Neural cell (in vitro differentiated cells): ENCODE measurements at regions not wholly inside any gene's neighbourhood (a gene's known extent, or its start where the extent isn't known, plus 50 kb on each side); places are given as distances from the start of the nearest gene placed in this dataset.
A peak's percentile ranks its signal among the peaks of the same experiment; 100 is the strongest.

Experiments used
- H2AFZ ChIP-seq: fragments of 200-600, 300-800 bp; sonication (generic), shearing (Covaris generic); 2 replicates; pipeline ENCODE4 v1.6.0; 2014; ENCODE audit warnings: low read depth, mild to moderate bottlenecking, antibody characterized with exemption, low read length, moderate library complexity
- H3F3A ChIP-seq: fragments of 200-600 bp; shearing (Covaris generic); 2 replicates; pipeline ENCODE4 v1.6.1; 2016; ENCODE audit warnings: mild to moderate bottlenecking, moderate library complexity, mixed read lengths, antibody characterized with exemption, low read length; ENCODE audit not compliant: insufficient read depth, poor library complexity, severe bottlenecking
- H3K27ac ChIP-seq: fragments of 200-600, 300-800 bp; sonication (generic), shearing (Covaris generic); 2 replicates; pipeline ENCODE4 v1.5.1; 2014; ENCODE audit warnings: mild to moderate bottlenecking, low read length, moderate library complexity
- H3K27me3 ChIP-seq: fragments of 300-800, 200-600 bp; sonication (generic), shearing (Covaris generic); 2 replicates; pipeline ENCODE4 v1.6.0; 2014; ENCODE audit warnings: mild to moderate bottlenecking, low read depth, low read length, moderate library complexity; ENCODE audit not compliant: insufficient read depth
- H3K36me3 ChIP-seq: fragments of 300-800, 200-600 bp; sonication (generic), shearing (Covaris generic); 2 replicates; pipeline ENCODE4 v1.5.1; 2014; ENCODE audit warnings: mild to moderate bottlenecking, antibody characterized with exemption, low read length, moderate library complexity; ENCODE audit not compliant: insufficient read depth
- H3K4me2 ChIP-seq: fragments of 300-800, 200-600 bp; sonication (generic), shearing (Covaris generic); 2 replicates; pipeline ENCODE4 v1.6.0; 2014; ENCODE audit warnings: mild to moderate bottlenecking, low read length
- H3K4me3 ChIP-seq: fragments of 300-800, 200-600 bp; sonication (generic), shearing (Covaris generic); 2 replicates; pipeline ENCODE4 v1.5.1; 2014; ENCODE audit warnings: mild to moderate bottlenecking, low read length, moderate library complexity
- H3K79me2 ChIP-seq: fragments of 200-600 bp; shearing (Covaris generic); replicated peaks from 2 replicates; pipeline ENCODE4 v1.6.0; 2014; ENCODE audit warnings: mild to moderate bottlenecking, low read length, moderate library complexity; ENCODE audit not compliant: insufficient read depth
- H3K9ac ChIP-seq: fragments of 300-800, 200-600 bp; sonication (generic), shearing (Covaris generic); 2 replicates; pipeline ENCODE4 v1.6.1; 2016; ENCODE audit warnings: mild to moderate bottlenecking, low read length, mixed read lengths
- H3K9me2 ChIP-seq: fragments of 200-600 bp; shearing (Covaris generic); 2 replicates; pipeline ENCODE4 v1.6.1; 2016; ENCODE audit warnings: mild to moderate bottlenecking, low read length, mixed read lengths; ENCODE audit not compliant: insufficient read depth
- H3K9me3 ChIP-seq: fragments of 200-600, 300-800 bp; sonication (generic), shearing (Covaris generic); 2 replicates; pipeline ENCODE4 v1.6.1; 2016; ENCODE audit warnings: mild to moderate bottlenecking, mixed run types, low read length, moderate library complexity, mixed read lengths
- H4K20me1 ChIP-seq: fragments of 200-600 bp; shearing (Covaris generic); 2 replicates; pipeline ENCODE4 v1.6.1; 2016; ENCODE audit warnings: mild to moderate bottlenecking, mixed run types; ENCODE audit not compliant: insufficient read depth
- EP300 ChIP-seq: fragments of 450-650 bp; conservative IDR thresholded peaks from 2 replicates; pipeline ENCODE4 v1.6.1; 2014; ENCODE audit warnings: antibody characterized with exemption, mild to moderate bottlenecking, moderate library complexity; ENCODE audit not compliant: poor library complexity, severe bottlenecking
- EZH2 ChIP-seq: fragments of 200-600, 300-800 bp; shearing (Covaris generic), sonication (generic); IDR thresholded peaks from 2 replicates; pipeline ENCODE4 v1.6.1; 2014; ENCODE audit warnings: antibody characterized with exemption, low read length, borderline replicate concordance, mild to moderate bottlenecking; ENCODE audit not compliant: insufficient read depth, poor library complexity, severe bottlenecking
- MXI1 ChIP-seq: fragments of 450-650 bp; conservative IDR thresholded peaks from 2 replicates; pipeline ENCODE4 v1.6.1; 2014; ENCODE audit warnings: antibody characterized with exemption, mild to moderate bottlenecking; ENCODE audit not compliant: poor library complexity, severe bottlenecking
- POLR2AphosphoS5 ChIP-seq: IDR thresholded peaks from 2 replicates; pipeline ENCODE4 v1.6.1; 2012
- RAD21 ChIP-seq: fragments of 450-650 bp; conservative IDR thresholded peaks from 2 replicates; pipeline ENCODE4 v1.6.1; 2014; ENCODE audit warnings: antibody characterized with exemption, mild to moderate bottlenecking, moderate library complexity
- SMC3 ChIP-seq: fragments of 450-650 bp; conservative IDR thresholded peaks from 2 replicates; pipeline ENCODE4 v1.6.1; 2014; ENCODE audit warnings: antibody characterized with exemption, mild to moderate bottlenecking, moderate library complexity; ENCODE audit not compliant: poor library complexity
- TAF1 ChIP-seq: IDR thresholded peaks from 2 replicates; pipeline ENCODE4 v1.6.1; 2012; ENCODE audit warnings: low read depth
- TF ChIP-seq, protein P1 (sequence below): IDR thresholded peaks from 2 replicates; pipeline ENCODE4 v1.6.1; 2012; ENCODE audit warnings: borderline replicate concordance
- TF ChIP-seq, protein P2 (sequence below): fragments of 450-650 bp; IDR thresholded peaks from 2 replicates; pipeline ENCODE4 v1.5.1; 2014; ENCODE audit warnings: antibody characterized with exemption, mild to moderate bottlenecking, moderate library complexity; ENCODE audit not compliant: poor library complexity, severe bottlenecking

DNA sequence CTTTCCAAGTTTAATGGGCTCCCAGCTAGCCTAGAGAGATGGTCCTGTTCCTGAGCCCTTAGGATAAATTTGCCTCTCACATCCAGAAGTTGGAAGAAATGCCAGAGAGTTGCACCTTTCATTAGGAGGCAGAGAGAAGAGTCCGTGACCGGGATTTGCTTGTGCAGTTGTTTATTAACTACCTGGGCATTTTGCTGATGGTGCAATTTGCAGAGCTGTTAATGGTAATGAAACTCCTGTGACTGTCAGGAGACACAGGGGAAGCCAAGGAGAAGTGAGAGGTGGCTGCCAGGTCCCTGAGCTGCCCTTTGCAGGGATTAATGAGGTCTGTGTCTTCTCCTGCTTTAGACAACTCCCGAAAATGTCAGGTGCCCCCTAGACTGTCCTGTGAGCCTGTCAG is 69.1 kb upstream of the B3GAT1 start:
- no peak overlapping the region for H3K4me3 ChIP-seq
- no peak overlapping the region for H2AFZ ChIP-seq
- no peak overlapping the region for H3K27ac ChIP-seq
- TF ChIP-seq, protein P1, sequence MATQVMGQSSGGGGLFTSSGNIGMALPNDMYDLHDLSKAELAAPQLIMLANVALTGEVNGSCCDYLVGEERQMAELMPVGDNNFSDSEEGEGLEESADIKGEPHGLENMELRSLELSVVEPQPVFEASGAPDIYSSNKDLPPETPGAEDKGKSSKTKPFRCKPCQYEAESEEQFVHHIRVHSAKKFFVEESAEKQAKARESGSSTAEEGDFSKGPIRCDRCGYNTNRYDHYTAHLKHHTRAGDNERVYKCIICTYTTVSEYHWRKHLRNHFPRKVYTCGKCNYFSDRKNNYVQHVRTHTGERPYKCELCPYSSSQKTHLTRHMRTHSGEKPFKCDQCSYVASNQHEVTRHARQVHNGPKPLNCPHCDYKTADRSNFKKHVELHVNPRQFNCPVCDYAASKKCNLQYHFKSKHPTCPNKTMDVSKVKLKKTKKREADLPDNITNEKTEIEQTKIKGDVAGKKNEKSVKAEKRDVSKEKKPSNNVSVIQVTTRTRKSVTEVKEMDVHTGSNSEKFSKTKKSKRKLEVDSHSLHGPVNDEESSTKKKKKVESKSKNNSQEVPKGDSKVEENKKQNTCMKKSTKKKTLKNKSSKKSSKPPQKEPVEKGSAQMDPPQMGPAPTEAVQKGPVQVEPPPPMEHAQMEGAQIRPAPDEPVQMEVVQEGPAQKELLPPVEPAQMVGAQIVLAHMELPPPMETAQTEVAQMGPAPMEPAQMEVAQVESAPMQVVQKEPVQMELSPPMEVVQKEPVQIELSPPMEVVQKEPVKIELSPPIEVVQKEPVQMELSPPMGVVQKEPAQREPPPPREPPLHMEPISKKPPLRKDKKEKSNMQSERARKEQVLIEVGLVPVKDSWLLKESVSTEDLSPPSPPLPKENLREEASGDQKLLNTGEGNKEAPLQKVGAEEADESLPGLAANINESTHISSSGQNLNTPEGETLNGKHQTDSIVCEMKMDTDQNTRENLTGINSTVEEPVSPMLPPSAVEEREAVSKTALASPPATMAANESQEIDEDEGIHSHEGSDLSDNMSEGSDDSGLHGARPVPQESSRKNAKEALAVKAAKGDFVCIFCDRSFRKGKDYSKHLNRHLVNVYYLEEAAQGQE = no peak
- no peak for TF ChIP-seq SMC3
- TF ChIP-seq MXI1 = no peak
- no peak for TF ChIP-seq EZH2
- TF ChIP-seq, protein P2, sequence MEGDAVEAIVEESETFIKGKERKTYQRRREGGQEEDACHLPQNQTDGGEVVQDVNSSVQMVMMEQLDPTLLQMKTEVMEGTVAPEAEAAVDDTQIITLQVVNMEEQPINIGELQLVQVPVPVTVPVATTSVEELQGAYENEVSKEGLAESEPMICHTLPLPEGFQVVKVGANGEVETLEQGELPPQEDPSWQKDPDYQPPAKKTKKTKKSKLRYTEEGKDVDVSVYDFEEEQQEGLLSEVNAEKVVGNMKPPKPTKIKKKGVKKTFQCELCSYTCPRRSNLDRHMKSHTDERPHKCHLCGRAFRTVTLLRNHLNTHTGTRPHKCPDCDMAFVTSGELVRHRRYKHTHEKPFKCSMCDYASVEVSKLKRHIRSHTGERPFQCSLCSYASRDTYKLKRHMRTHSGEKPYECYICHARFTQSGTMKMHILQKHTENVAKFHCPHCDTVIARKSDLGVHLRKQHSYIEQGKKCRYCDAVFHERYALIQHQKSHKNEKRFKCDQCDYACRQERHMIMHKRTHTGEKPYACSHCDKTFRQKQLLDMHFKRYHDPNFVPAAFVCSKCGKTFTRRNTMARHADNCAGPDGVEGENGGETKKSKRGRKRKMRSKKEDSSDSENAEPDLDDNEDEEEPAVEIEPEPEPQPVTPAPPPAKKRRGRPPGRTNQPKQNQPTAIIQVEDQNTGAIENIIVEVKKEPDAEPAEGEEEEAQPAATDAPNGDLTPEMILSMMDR = no peak
- no peak for TF ChIP-seq EP300
- TF ChIP-seq POLR2AphosphoS5 = no peak
- no peak for TF ChIP-seq TAF1
- TF ChIP-seq RAD21 = no peak
- H3F3A ChIP-seq = no peaks in the 10 kb centered on the region
- H3K9me2 ChIP-seq = no peaks in the 10 kb centered on the region
- H3K36me3 ChIP-seq = no peaks in the 10 kb centered on the region
- H4K20me1 ChIP-seq = no peaks in the 10 kb centered on the region
- no peaks in the 10 kb centered on the region for H3K9me3 ChIP-seq
- no peaks in the 10 kb centered on the region for H3K79me2 ChIP-seq
- no peak overlapping the region for H3K9ac ChIP-seq
- peaks cover 6% of the 10 kb centered on the region for H3K27me3 ChIP-seq
- no peak overlapping the region for H3K4me2 ChIP-seq

DNA sequence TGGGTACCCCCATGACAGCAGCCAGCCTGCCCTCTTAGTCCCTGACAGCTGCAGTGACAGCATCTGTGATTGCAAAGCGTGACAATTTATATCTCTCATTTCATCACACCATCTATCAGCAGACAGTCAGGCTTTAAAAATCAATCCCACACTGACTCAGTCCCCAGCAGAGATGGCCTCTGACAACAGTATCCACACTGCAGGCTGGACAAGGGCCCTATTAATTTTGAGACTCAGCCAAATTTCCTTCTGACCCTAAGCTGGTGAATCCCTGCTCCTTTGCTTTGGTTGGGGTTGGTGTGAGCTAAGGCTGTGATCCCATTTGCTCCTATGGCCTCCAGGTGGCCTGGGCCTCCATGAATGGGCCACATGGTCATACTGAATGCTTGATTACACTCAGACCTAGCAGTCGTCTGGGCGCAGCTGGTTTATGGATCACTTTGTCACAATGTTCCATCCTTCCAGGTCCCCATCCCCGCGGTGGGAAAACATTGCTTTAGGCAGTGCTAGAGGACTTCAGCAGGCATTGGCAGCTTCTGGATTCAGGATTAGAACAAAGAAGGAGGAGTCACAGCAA is 68.2 kb upstream of the B3GAT1 start:
- no peak overlapping the region for H3K4me2 ChIP-seq
- no peak overlapping the region for H3K9ac ChIP-seq
- no peak overlapping the region for H3K27ac ChIP-seq
- peak; percentile 58 for TF ChIP-seq EP300
- TF ChIP-seq, protein P1 = no peak
- H3K9me2 ChIP-seq = no peaks in the 10 kb centered on the region
- no peaks in the 10 kb centered on the region for H3K79me2 ChIP-seq
- no peaks in the 10 kb centered on the region for H3F3A ChIP-seq
- no peaks in the 10 kb centered on the region for H3K9me3 ChIP-seq
- no peaks in the 10 kb centered on the region for H4K20me1 ChIP-seq
- H3K4me3 ChIP-seq = no peak overlapping the region
- no peak overlapping the region for H2AFZ ChIP-seq
- H3K36me3 ChIP-seq = no peaks in the 10 kb centered on the region
- peaks cover 6% of the 10 kb centered on the region for H3K27me3 ChIP-seq
